ENCODE measurements at regions not wholly inside any gene's neighbourhood (a gene's known extent, or its start where the extent isn't known, plus 50 kb on each side); places are given as distances from the start of the nearest gene placed in this dataset.

DNA sequence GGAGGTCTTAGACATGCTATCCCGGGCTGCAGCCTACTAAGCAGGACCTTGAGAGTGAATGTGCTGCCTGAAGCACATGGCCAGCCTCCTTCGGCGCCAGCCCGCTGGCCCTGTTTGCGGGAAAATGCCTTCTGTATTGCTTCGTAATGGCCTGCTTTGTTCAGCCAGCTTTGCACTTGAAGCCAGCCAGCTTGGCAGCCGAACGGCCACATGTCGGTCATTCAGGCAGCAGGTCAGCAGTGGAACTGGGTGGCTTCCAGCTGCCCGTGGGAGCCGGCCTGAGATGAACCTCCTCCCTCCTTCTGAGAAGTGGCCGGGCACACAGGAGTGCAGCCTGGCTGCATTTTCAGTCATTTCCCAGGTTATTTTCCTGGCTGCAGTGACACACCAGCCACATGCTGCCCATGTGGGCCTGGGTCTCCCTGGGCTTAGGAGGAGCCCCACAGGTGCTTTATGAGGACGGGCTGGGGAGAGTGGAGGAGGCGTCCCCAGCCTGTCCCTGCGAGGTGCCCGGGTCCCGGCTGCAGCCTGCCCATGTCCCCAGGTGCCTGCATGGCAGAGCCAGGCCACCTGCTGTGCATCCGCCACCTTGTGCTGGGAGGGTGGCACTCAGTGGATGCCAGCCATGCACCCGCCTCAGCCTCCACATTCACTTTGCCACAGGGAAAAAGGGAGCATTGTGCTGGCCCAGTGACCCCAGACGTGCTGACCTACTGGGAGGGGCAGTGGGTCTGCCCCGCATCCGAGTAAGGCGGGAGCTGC, 103.5 kb downstream of the SIK1 start:
- Mint-ChIP-seq H3K36me3 (ENCODE audit: low read depth) (no peaks in the 10 kb centered on the region), H3K27me3 (no peaks in the 10 kb centered on the region), H3K4me3 (no peak overlapping the region), H3K4me1 (ENCODE audit: low read depth) (peaks cover 5% of the 10 kb centered on the region), H3K9me3 (no peaks in the 10 kb centered on the region), H3K27ac (no peak overlapping the region)
- intact Hi-C loops (cut with micrococcal nuclease): no loop called here
- CTCF ChIA-PET: no interaction called here
- DNase-seq (no peak), ATAC-seq (no peak)
- POLR2A ChIA-PET: interaction anchor here (1.5 kb wide), 1 partner anchor 28 kb away, joined by 3 read pairs; no protein-coding TSS in a partner anchor
- TF ChIP-seq, protein P1, sequence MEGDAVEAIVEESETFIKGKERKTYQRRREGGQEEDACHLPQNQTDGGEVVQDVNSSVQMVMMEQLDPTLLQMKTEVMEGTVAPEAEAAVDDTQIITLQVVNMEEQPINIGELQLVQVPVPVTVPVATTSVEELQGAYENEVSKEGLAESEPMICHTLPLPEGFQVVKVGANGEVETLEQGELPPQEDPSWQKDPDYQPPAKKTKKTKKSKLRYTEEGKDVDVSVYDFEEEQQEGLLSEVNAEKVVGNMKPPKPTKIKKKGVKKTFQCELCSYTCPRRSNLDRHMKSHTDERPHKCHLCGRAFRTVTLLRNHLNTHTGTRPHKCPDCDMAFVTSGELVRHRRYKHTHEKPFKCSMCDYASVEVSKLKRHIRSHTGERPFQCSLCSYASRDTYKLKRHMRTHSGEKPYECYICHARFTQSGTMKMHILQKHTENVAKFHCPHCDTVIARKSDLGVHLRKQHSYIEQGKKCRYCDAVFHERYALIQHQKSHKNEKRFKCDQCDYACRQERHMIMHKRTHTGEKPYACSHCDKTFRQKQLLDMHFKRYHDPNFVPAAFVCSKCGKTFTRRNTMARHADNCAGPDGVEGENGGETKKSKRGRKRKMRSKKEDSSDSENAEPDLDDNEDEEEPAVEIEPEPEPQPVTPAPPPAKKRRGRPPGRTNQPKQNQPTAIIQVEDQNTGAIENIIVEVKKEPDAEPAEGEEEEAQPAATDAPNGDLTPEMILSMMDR (IDR thresholded peaks at IDR 0.05): no peak

DNA sequence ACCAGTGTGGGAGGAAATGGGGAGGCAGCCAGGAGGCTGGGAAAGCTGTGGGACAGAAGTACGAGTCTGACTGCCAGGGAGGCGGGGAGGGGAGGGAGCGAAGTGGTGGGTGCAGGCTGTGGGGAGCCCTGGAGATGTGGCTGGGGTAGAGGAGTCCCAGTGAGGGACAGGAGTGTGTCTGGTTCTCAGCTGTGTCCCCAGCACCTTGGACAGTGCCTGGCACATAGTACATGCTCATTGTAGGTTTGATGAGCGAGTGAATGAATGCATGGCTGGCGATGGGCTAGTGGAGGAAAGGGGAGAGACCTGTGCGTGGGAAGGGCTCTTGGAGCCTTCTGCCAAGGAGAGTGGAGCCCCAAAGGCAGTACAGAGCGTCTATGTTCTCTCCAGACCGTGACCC, 104.1 kb downstream of the SIK1 start:
- ChIA-PET POLR2A (no interaction called here), CTCF (no interaction called here)
- no peaks in the 10 kb centered on the region for H3K36me3 Mint-ChIP-seq (ENCODE audit: low read depth)
- TF ChIP-seq, protein P1 (IDR thresholded peaks at IDR 0.05): no peak
- H3K4me3 Mint-ChIP-seq: no peak overlapping the region
- H3K27ac Mint-ChIP-seq: no peak overlapping the region
- peaks cover 5% of the 10 kb centered on the region for H3K4me1 Mint-ChIP-seq (ENCODE audit: low read depth)
- ATAC-seq (no peak), DNase-seq (peak; percentile 22)
- no peaks in the 10 kb centered on the region for H3K9me3 Mint-ChIP-seq
- H3K27me3 Mint-ChIP-seq: no peaks in the 10 kb centered on the region
- intact Hi-C loops (cut with micrococcal nuclease): no loop called here

DNA sequence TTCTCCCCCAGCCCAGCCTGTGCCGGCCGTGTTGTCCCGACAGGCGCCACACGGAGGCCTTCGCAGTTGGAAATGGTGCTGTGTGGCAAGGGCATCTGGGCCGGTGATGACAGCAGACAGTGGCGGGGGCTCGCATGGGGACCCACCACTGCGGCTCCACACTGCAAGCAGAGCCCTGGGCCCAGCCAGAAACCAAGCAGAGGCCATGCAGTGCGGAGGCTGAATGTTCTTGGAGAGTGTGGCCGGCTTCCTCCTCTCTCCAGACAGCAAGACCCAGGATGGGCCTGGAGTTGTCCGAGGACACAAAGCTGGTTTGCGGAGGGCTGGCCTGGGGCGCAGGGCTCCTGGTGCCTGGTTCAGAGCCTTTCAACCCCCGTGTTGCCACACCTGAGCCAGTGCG, 104.6 kb downstream of the SIK1 start:
- Mint-ChIP-seq H3K27me3 (no peaks in the 10 kb centered on the region), H3K27ac (no peak overlapping the region), H3K36me3 (ENCODE audit: low read depth) (no peaks in the 10 kb centered on the region), H3K4me1 (ENCODE audit: low read depth) (peaks cover 5% of the 10 kb centered on the region), H3K9me3 (no peaks in the 10 kb centered on the region), H3K4me3 (no peak overlapping the region)
- ATAC-seq (no peak), DNase-seq (no peak)
- CTCF ChIA-PET: no interaction called here
- intact Hi-C loops (cut with micrococcal nuclease): no loop called here
- TF ChIP-seq, protein P1 (IDR thresholded peaks at IDR 0.05): no peak
- POLR2A ChIA-PET: no interaction called here

DNA sequence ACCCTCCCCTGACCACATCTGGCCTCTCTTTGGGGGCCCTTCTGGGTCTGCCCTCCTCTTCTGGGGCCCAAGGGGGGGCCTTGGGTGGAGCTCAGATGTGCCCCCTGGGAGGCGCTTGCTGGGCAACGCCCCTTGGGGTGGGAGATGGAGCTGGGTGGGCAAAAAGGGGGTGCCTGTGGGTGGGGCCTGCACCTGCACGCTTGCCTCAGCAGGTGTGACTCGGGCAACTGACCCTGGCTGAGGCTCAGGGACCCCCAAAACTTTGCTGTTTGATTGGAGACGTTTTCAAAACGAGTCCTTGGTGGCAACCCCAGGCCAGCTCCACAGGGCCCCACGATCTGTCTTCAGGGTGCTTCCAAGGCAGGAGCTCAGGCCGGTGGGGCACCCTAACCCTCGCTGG, 105.3 kb downstream of the SIK1 start:
- no peak for ATAC-seq
- DNase-seq: no peak
- intact Hi-C loops (cut with micrococcal nuclease): no loop called here
- POLR2A ChIA-PET: no interaction called here
- Mint-ChIP-seq H3K27me3 (no peaks in the 10 kb centered on the region), H3K4me1 (ENCODE audit: low read depth) (peaks cover 5% of the 10 kb centered on the region), H3K4me3 (no peak overlapping the region), H3K36me3 (ENCODE audit: low read depth) (no peaks in the 10 kb centered on the region), H3K9me3 (no peaks in the 10 kb centered on the region), H3K27ac (no peak overlapping the region)
- CTCF ChIA-PET: interaction anchor here (1.3 kb wide), 1 partner anchor 33 kb away, joined by 3 read pairs; no protein-coding TSS in a partner anchor
- TF ChIP-seq, protein P1 (IDR thresholded peaks at IDR 0.05): no peak

DNA sequence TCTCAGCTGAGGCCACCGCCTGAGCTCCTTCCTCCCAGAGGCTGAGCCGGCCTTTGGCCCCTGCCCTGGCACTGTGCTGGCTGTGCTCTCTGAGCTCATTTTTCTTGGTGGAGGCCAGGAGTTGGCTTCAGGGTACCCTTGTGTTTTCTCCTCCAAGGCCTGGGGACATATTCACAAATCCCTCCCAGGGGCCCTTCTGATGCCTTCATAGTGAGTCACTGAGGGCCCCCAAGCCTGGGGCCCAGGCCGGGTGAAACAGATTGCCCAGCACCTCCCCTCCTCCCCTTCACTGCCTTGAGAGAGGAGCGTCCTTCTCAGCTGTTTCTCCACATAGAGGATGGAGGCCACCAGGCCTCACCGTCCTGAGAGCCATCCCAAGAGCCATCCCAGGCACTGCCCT, 105.8 kb downstream of the SIK1 start:
- CTCF ChIA-PET: interaction anchor here (1.3 kb wide), 1 partner anchor 33 kb away, joined by 3 read pairs; no protein-coding TSS in a partner anchor
- no peak overlapping the region for H3K4me3 Mint-ChIP-seq
- intact Hi-C loops (cut with micrococcal nuclease): no loop called here

More for the DNA sequence above, 105.8 kb downstream of the SIK1 start:
- peak; percentile 37 for ATAC-seq
- Mint-ChIP-seq H3K36me3 (ENCODE audit: low read depth) (no peaks in the 10 kb centered on the region), H3K4me1 (ENCODE audit: low read depth) (peaks cover 4% of the 10 kb centered on the region), H3K27me3 (no peaks in the 10 kb centered on the region), H3K9me3 (no peaks in the 10 kb centered on the region), H3K27ac (no peak overlapping the region)
- peak; percentile 18 for DNase-seq
- POLR2A ChIA-PET: no interaction called here
- TF ChIP-seq, protein P1 (IDR thresholded peaks at IDR 0.05): no peak

Data from activated CD8-positive, alpha-beta T cell treated with anti-CD3 and anti-CD28 coated beads for 36 hours (primary cell).